CD14-positive monocyte (primary cell): ENCODE measurements at regions not wholly inside any gene's neighbourhood (a gene's known extent, or its start where the extent isn't known, plus 50 kb on each side); places are given as distances from the start of the nearest gene placed in this dataset.

Experiments
- DNase-seq, 3 donors: peaks; one replicate each; pipeline ENCODE4 v3.0.0-alpha.2; 2011 to 2022
- H2AFZ ChIP-seq: 2 replicates; pipeline ENCODE4 v1.6.0; 2012; ENCODE audit warnings: mild to moderate bottlenecking, low read depth, low read length, inconsistent platforms; ENCODE audit not compliant: insufficient read depth, poor library complexity, severe bottlenecking
- H3K27ac ChIP-seq, 2 donors: 1 replicate in 1 of 2; 2 replicates in 1 of 2; pipeline ENCODE4 v1.5.1; 2012 to 2013; ENCODE audit warnings: low read length in 2 of 2, control low read depth in 1 of 2, inconsistent platforms in 1 of 2, low read depth in 1 of 2, mild to moderate bottlenecking in 1 of 2
- H3K27me3 ChIP-seq, 2 donors: one replicate each; pipeline versions ENCODE4 v1.6.0 to v1.6.1; 2011 to 2013; ENCODE audit warnings: low read length in 2 of 2; ENCODE audit not compliant: control insufficient read depth in 2 of 2, insufficient read depth in 2 of 2
- H3K36me3 ChIP-seq, 2 donors: replicated peaks in 1 of 2; 1 replicate in 1 of 2; 2 replicates in 1 of 2; pipeline versions ENCODE4 v1.5.1 to v1.6.1; 2012 to 2013; ENCODE audit warnings: low read length in 2 of 2, control low read depth in 1 of 2, inconsistent platforms in 1 of 2, mild to moderate bottlenecking in 1 of 2; ENCODE audit not compliant: insufficient read depth in 2 of 2, control insufficient read depth in 1 of 2
- H3K4me1 ChIP-seq, 2 donors: 1 replicate in 1 of 2; 2 replicates in 1 of 2; pipeline versions ENCODE4 v1.5.1 to v1.6.1; 2012 to 2013; ENCODE audit warnings: low read length in 2 of 2, control low read depth in 1 of 2, inconsistent platforms in 1 of 2, mild to moderate bottlenecking in 1 of 2, moderate library complexity in 1 of 2; ENCODE audit not compliant: insufficient read depth in 2 of 2, control insufficient read depth in 1 of 2
- H3K4me2 ChIP-seq: replicated peaks from 2 replicates; pipeline ENCODE3; 2012; ENCODE audit warnings: low read length, moderate library complexity, mild to moderate bottlenecking; ENCODE audit not compliant: poor library complexity, severe bottlenecking; ENCODE audit errors: extremely low read depth
- H3K4me3 ChIP-seq, 3 experiments: fragments of 200-600 bp in 1 of 3; sonication (generic) in 1 of 3; replicated peaks in 1 of 3; 1 replicate in 2 of 3; 2 replicates in 1 of 3; pipeline ENCODE4 v1.5.1; 2011 to 2013; ENCODE audit warnings: low read length in 3 of 3, mild to moderate bottlenecking in 3 of 3, control low read depth in 2 of 3, low read depth in 2 of 3, inconsistent platforms in 1 of 3, moderate library complexity in 1 of 3
- H3K79me2 ChIP-seq: 2 replicates; pipeline ENCODE4 v1.6.0; 2012; ENCODE audit warnings: mild to moderate bottlenecking, control low read depth, inconsistent platforms, low read length, moderate library complexity; ENCODE audit not compliant: insufficient read depth
- H3K9ac ChIP-seq: 2 replicates; pipeline ENCODE4 v1.6.0; 2017; ENCODE audit warnings: low read length, mild to moderate bottlenecking; ENCODE audit not compliant: insufficient read depth, poor library complexity, severe bottlenecking
- H3K9me3 ChIP-seq, 2 donors: replicated peaks in 1 of 2; 1 replicate in 1 of 2; 2 replicates in 1 of 2; pipeline versions ENCODE4 v1.5.1 to v1.6.1; 2012 to 2013; ENCODE audit warnings: low read length in 2 of 2, control low read depth in 1 of 2; ENCODE audit not compliant: control insufficient read depth in 1 of 2, insufficient read depth in 1 of 2
- H4K20me1 ChIP-seq: 2 replicates; pipeline ENCODE4 v1.6.0; 2012; ENCODE audit warnings: mild to moderate bottlenecking, low read length, control low read depth, moderate library complexity; ENCODE audit not compliant: insufficient read depth
- H3K27ac Mint-ChIP-seq, 7 donors: one replicate each; pipeline ENCODE4 v1.8.0; 2020; ENCODE audit warnings: mild to moderate bottlenecking in 7 of 7, mixed read lengths in 7 of 7, moderate library complexity in 6 of 7, inconsistent platforms in 2 of 7
- H3K27me3 Mint-ChIP-seq, 3 donors: one replicate each; pipeline ENCODE4 v1.8.0; 2021 to 2022; ENCODE audit warnings: low read depth in 3 of 3, mild to moderate bottlenecking in 3 of 3, mixed read lengths in 3 of 3, moderate library complexity in 3 of 3, inconsistent platforms in 1 of 3
- H3K36me3 Mint-ChIP-seq, 2 donors: one replicate each; pipeline ENCODE4 v1.8.0; 2020; ENCODE audit warnings: mixed read lengths in 2 of 2, inconsistent platforms in 1 of 2, mild to moderate bottlenecking in 1 of 2
- H3K4me1 Mint-ChIP-seq: one replicate; pipeline ENCODE4 v1.8.0; 2020; ENCODE audit warnings: mild to moderate bottlenecking, mixed read lengths
- H3K4me3 Mint-ChIP-seq, 2 donors: one replicate each; pipeline ENCODE4 v1.8.0; 2020; ENCODE audit warnings: mild to moderate bottlenecking in 2 of 2, mixed read lengths in 2 of 2, moderate library complexity in 1 of 2
- H3K9me3 Mint-ChIP-seq, 7 donors: one replicate each; pipeline ENCODE4 v1.8.0; 2020 to 2022; ENCODE audit warnings: mixed read lengths in 7 of 7, mild to moderate bottlenecking in 6 of 7, moderate library complexity in 6 of 7, inconsistent platforms in 2 of 7
- CTCF ChIP-seq: fragments of 200-600 bp; IDR thresholded peaks from one replicate; pipeline ENCODE4 v1.8.0; 2022; ENCODE audit warnings: antibody characterized with exemption, mild to moderate bottlenecking
- WGBS: methylation state at CpG from one replicate; pipeline ENCODE4 v1.1.5; 2013; ENCODE audit warnings: missing lambda C conversion rate; ENCODE audit not compliant: insufficient coverage; 5-methylcytosine and 5-hydroxymethylcytosine counted together
- intact Hi-C, 2 donors: fragments of 100-400 bp; cut with micrococcal nuclease; formaldehyde crosslinking; loops; one replicate each; pipeline versions ENCODE4 v1.15.0 to v1.15.1; 2023

DNA sequence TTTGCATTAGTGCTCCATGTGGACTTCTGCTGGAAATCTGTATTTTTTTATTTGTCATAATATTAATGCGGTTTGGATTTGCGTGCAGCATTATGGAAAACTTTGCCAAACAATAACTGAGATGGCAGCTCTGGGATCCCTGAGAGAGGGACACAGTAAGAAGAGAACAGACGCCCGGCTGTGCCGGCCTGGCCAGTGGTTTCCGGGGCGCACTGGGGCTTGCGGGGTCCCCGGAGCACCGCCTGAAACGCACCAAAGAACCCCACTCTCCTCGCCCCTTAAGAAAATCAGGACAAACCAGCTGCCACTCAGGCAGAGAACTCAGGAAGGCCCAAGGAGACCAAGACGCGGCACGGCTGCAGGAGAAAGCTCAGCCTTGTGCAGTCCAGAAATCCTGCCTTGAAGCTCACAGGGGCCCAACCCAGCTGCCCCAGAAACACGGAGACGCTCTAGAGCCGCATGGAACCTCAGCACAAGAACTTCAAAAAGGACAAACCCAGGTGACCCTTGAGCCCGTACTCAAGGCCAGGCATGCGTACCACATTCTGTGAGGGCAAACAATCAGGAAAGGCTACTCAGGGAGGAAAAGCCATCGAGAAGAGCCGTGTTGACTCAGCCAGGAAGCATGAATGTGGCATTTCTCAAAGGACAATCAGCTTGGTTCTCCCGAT, 226.5 kb upstream of the CDYL start:
- intact Hi-C loops: no loop called here
- Mint-ChIP-seq H3K36me3 (no peaks in the 10 kb centered on the region), H3K4me3 (no peak overlapping the region), H3K9me3 (peaks cover 0 to 16% (median 4%) of the 10 kb centered on the region in 7 donors), H3K27ac (no peak overlapping the region), H3K4me1 (no peaks in the 10 kb centered on the region), H3K27me3 (peaks cover 0 to 3% (median 2%) of the 10 kb centered on the region in 3 donors)
- Histone ChIP-seq H3K4me2 (no peak overlapping the region), H3K27ac (no peak overlapping the region), H3K79me2 (no peaks in the 10 kb centered on the region), H3K9me3 (peaks cover 7 to 12% of the 10 kb centered on the region in 2 donors), H4K20me1 (no peaks in the 10 kb centered on the region), H3K4me1 (no peaks in the 10 kb centered on the region), H3K4me3 (no peak overlapping the region), H3K9ac (no peak overlapping the region), H3K36me3 (no peaks in the 10 kb centered on the region), H3K27me3 (no peaks in the 10 kb centered on the region), H2AFZ (no peak overlapping the region)
- DNase-seq: no peak
- no peak for TF ChIP-seq CTCF
- 96% methylated on average over 14 of the region's 23 CpGs for WGBS

DNA sequence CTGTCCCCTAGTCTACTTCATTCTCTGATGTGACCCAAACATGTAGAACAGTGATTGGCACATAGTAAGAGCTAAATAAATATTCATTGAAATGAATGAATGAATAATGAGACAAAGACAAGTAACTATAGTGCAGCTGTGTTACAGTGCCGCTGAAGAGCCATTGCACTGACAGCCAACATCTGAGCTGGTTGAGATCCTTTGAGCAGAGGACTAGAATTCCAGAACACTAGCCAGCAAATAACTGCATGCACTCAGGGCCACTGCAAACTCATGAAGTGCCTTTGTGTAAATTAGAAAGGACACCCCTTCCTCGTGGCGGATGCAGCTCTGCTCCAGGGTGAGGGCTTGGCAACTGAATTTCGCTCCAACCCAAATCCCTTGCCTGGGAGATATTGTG, 230.3 kb upstream of the CDYL start:
- no peaks in the 10 kb centered on the region for H3K36me3 Mint-ChIP-seq
- no peak overlapping the region for H3K27ac Mint-ChIP-seq
- H3K4me1 Mint-ChIP-seq: no peaks in the 10 kb centered on the region
- peaks cover 0 to 13% (median 4%) of the 10 kb centered on the region in 7 donors for H3K9me3 Mint-ChIP-seq
- Histone ChIP-seq H3K9me3 (peaks cover 7 to 12% of the 10 kb centered on the region in 2 donors), H3K4me3 (no peak overlapping the region), H3K79me2 (no peaks in the 10 kb centered on the region), H3K9ac (no peak overlapping the region), H3K4me1 (no peaks in the 10 kb centered on the region), H4K20me1 (no peaks in the 10 kb centered on the region), H3K27ac (no peak overlapping the region), H3K4me2 (no peak overlapping the region), H2AFZ (no peak overlapping the region), H3K36me3 (no peaks in the 10 kb centered on the region), H3K27me3 (no peaks in the 10 kb centered on the region)
- no peak overlapping the region for H3K4me3 Mint-ChIP-seq
- DNase-seq: no peak
- 71% methylated on average over 2 of the region's 4 CpGs for WGBS
- H3K27me3 Mint-ChIP-seq: peaks cover 2 to 4% (median 3%) of the 10 kb centered on the region in 3 donors
- TF ChIP-seq CTCF: no peak
- intact Hi-C loops: no loop called here
